OCI-LY7 (cell line): ENCODE measurements at regions not wholly inside any gene's neighbourhood (a gene's known extent, or its start where the extent isn't known, plus 50 kb on each side); places are given as distances from the start of the nearest gene placed in this dataset.

Experiments used
- CTCF ChIP-seq: fragments of 200-600 bp; sonication (generic); conservative IDR thresholded peaks from 2 replicates; pipeline ENCODE4 v1.5.1; 2014; ENCODE audit warnings: mild to moderate bottlenecking, antibody characterized with exemption, low read length, moderate library complexity, mixed read lengths
- EZH2phosphoT487 ChIP-seq: fragments of 200-600 bp; sonication (generic); IDR thresholded peaks from 2 replicates; pipeline ENCODE4 v1.6.1; 2018; ENCODE audit warnings: low read depth, borderline replicate concordance, mild to moderate bottlenecking, mixed run types, antibody characterized with exemption, low read length, moderate library complexity, mixed read lengths

- no peak for TF ChIP-seq CTCF
- TF ChIP-seq EZH2phosphoT487, result no peak
Observed at GRCh38 chr9:2979957-2980610, 136.2 kb upstream of the PUM3 start.
